A673 (cell line): ENCODE measurements at regions not wholly inside any gene's neighbourhood (a gene's known extent, or its start where the extent isn't known, plus 50 kb on each side); places are given as distances from the start of the nearest gene placed in this dataset.

Source experiments
- BruUV-seq: library from RNA; stranded (reverse); fragments of 400-500 nt; replicated peaks from 2 replicates; lab custom pipeline; 2021; lab: Mats Ljungman, UMichigan
- CTCF ChIA-PET: fragments of 300-600 bp; sonication (Branson Sonifier 250); formaldehyde crosslinking; loops from one replicate; lab custom pipeline; 2022; ENCODE audit warnings: antibody characterized with exemption; lab: Charles Lee
- POLR2A ChIA-PET: fragments of 300-600 bp; sonication (Branson Sonifier 250); formaldehyde crosslinking; loops from one replicate; lab custom pipeline; 2022; ENCODE audit warnings: antibody characterized with exemption; ENCODE audit not compliant: low non-redundant PET; lab: Charles Lee
- DNase-seq: peaks from one replicate; pipeline ENCODE4 v3.0.0-alpha.2; 2015; ENCODE audit warnings: low spot score
- H3K27ac ChIP-seq: fragments of 200-600 bp; sonication (generic); 2 replicates; pipeline ENCODE4 v1.5.1; 2016; ENCODE audit warnings: mixed run types, low read depth, mild to moderate bottlenecking, mixed read lengths, antibody characterized with exemption, low read length; ENCODE audit not compliant: poor library complexity, severe bottlenecking
- H3K27me3 ChIP-seq: fragments of 200-600 bp; sonication (generic); replicated peaks from 2 replicates; pipeline ENCODE4 v1.6.1; 2017; ENCODE audit warnings: mixed run types, low read depth, mild to moderate bottlenecking, mixed read lengths, antibody characterized with exemption, low read length; ENCODE audit not compliant: insufficient read depth, poor library complexity
- H3K36me3 ChIP-seq: fragments of 200-600 bp; sonication (generic); 2 replicates; pipeline ENCODE4 v1.6.1; 2016; ENCODE audit warnings: mixed run types, mild to moderate bottlenecking, mixed read lengths, antibody characterized with exemption, low read length; ENCODE audit not compliant: insufficient read depth, poor library complexity, severe bottlenecking
- H3K4me1 ChIP-seq: fragments of 200-600 bp; sonication (generic); 2 replicates; pipeline ENCODE4 v1.6.1; 2017; ENCODE audit warnings: mixed run types, mild to moderate bottlenecking, mixed read lengths, antibody characterized with exemption, low read length; ENCODE audit not compliant: insufficient read depth, poor library complexity, severe bottlenecking
- H3K4me3 ChIP-seq: fragments of 200-600 bp; sonication (generic); 2 replicates; pipeline ENCODE4 v1.5.1; 2016; ENCODE audit warnings: low read depth, mixed run types, mild to moderate bottlenecking, mixed read lengths, low read length; ENCODE audit not compliant: poor library complexity, severe bottlenecking
- H3K9me3 ChIP-seq: fragments of 200-600 bp; sonication (generic); 2 replicates; pipeline ENCODE4 v1.6.1; 2016; ENCODE audit warnings: mixed run types, low read depth, mild to moderate bottlenecking, mixed read lengths, antibody characterized with exemption, low read length; ENCODE audit not compliant: poor library complexity, severe bottlenecking
- EZH2 ChIP-seq: fragments of 200-600 bp; sonication (generic); IDR thresholded peaks from 2 replicates; pipeline ENCODE4 v1.6.1; 2017; ENCODE audit warnings: borderline replicate concordance, low read depth, mild to moderate bottlenecking, mixed read lengths, antibody characterized with exemption, low read length; ENCODE audit not compliant: poor library complexity, severe bottlenecking
- intact Hi-C: fragments of 100-400 bp; cut with micrococcal nuclease; formaldehyde crosslinking; loops from one replicate; pipeline ENCODE4 v1.10.0; 2022; ENCODE audit not compliant: unreplicated experiment
- TF ChIP-seq, protein P1 (sequence below): fragments of 300-800, 200-600 bp; sonication (generic); conservative IDR thresholded peaks from 2 replicates; pipeline ENCODE4 v1.5.1; 2017; ENCODE audit warnings: low read depth, mild to moderate bottlenecking, antibody characterized with exemption, low read length, moderate library complexity, mixed read lengths

DNA sequence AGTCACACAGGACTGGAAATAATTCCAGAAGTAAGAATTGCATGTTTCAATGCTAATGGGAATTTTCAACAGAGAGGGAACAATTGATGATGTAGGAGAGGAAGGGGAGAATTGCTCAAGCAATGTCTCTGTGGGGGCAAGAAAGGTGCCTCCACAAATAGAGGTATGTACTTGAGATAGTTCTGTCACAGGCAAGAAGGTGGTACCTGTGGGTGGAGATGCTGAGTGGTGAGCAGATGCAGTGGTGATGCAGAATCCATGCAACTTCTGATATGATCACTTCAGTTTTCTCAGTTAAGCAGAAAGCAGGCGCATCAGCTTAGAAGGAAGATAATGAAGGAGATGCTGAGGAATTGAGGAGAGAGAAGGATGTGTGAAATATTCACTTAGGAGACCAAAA lies 55.1 kb upstream of the SEC24B start:
- Histone ChIP-seq H3K27ac (no peak overlapping the region), H3K4me3 (no peak overlapping the region), H3K36me3 (no peaks in the 10 kb centered on the region), H3K9me3 (no peaks in the 10 kb centered on the region), H3K4me1 (peaks cover 3% of the 10 kb centered on the region), H3K27me3 (no peaks in the 10 kb centered on the region)
- TF ChIP-seq, protein P1, sequence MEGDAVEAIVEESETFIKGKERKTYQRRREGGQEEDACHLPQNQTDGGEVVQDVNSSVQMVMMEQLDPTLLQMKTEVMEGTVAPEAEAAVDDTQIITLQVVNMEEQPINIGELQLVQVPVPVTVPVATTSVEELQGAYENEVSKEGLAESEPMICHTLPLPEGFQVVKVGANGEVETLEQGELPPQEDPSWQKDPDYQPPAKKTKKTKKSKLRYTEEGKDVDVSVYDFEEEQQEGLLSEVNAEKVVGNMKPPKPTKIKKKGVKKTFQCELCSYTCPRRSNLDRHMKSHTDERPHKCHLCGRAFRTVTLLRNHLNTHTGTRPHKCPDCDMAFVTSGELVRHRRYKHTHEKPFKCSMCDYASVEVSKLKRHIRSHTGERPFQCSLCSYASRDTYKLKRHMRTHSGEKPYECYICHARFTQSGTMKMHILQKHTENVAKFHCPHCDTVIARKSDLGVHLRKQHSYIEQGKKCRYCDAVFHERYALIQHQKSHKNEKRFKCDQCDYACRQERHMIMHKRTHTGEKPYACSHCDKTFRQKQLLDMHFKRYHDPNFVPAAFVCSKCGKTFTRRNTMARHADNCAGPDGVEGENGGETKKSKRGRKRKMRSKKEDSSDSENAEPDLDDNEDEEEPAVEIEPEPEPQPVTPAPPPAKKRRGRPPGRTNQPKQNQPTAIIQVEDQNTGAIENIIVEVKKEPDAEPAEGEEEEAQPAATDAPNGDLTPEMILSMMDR: no peak
- no peak for TF ChIP-seq EZH2
- DNase-seq: no peak
- no TSS peak for BruUV-seq
- ChIA-PET POLR2A (no interaction called here), CTCF (no interaction called here)
- intact Hi-C loops: no loop called here

DNA sequence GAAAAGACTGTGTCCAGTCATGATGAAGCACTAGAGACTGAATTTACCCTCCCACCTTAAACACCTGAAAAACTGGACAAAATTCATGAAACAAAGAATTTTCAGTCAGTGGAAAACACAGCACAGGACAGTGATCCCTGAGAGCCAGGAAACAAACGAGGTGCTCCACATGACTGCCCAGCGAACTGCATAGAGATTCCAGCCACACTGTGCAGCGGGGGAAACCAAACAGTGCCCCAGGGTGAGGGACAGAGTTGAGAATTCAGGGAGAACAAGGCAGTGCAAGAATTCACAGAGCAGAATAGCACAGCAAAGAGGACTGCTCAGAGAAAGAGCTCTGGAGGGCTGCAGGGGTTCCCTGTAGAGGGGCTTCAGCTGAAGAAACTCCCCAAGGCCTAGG lies 55.5 kb upstream of the SEC24B start:
- intact Hi-C loops: no loop called here

DNA sequence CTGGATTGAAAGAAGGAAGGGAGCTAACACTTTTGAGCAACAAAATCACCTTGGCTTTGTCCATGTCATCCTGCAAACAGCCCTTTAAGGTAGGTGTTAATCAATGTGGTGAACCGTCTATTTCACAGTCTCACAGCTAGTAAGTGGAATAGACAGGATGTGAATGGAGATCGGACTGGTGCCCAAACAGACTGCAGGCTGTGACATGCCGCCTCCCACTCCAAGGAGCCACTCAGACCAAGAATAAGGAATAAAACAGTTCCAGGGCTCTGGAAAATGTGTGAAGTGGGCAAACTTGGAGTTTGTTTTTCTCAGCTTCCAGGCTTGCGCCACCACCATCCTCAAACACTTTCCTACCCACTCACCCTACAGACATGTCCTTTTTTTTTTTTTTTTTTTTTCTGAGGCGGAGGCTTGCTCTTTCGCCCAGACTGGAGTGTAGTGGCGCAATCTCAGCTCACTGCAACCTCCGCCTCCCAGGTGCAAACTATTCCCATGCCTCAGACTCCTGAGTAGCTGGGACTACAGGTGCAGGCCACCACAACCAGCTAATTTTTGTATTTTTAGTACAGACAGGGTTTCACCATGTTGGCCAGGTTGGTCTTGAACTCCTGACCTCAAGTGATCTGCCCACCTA lies 57.7 kb upstream of the SEC24B start:
- DNase-seq: no peak
- intact Hi-C loops: no loop called here
- H3K36me3 ChIP-seq: no peaks in the 10 kb centered on the region
- no TSS peak for BruUV-seq
- no peaks in the 10 kb centered on the region for H3K4me1 ChIP-seq
- TF ChIP-seq, protein P1: no peak
- TF ChIP-seq EZH2: no peak
- H3K27me3 ChIP-seq: no peaks in the 10 kb centered on the region
- H3K4me3 ChIP-seq: no peak overlapping the region
- CTCF ChIA-PET: no interaction called here
- POLR2A ChIA-PET: no interaction called here
- H3K27ac ChIP-seq: no peak overlapping the region
- no peaks in the 10 kb centered on the region for H3K9me3 ChIP-seq

More for the DNA sequence above, 55.5 kb upstream of the SEC24B start:
- no peak overlapping the region for H3K4me3 ChIP-seq
- TF ChIP-seq, protein P1: no peak
- TF ChIP-seq EZH2: no peak
- BruUV-seq: no TSS peak
- DNase-seq: no peak
- no peaks in the 10 kb centered on the region for H3K27me3 ChIP-seq
- H3K9me3 ChIP-seq: no peaks in the 10 kb centered on the region
- ChIA-PET CTCF (no interaction called here), POLR2A (no interaction called here)
- H3K4me1 ChIP-seq: peaks cover 3% of the 10 kb centered on the region
- no peaks in the 10 kb centered on the region for H3K36me3 ChIP-seq
- H3K27ac ChIP-seq: no peak overlapping the region
